ENCODE measurements at regions not wholly inside any gene's neighbourhood (a gene's known extent, or its start where the extent isn't known, plus 50 kb on each side); places are given as distances from the start of the nearest gene placed in this dataset.

DNA sequence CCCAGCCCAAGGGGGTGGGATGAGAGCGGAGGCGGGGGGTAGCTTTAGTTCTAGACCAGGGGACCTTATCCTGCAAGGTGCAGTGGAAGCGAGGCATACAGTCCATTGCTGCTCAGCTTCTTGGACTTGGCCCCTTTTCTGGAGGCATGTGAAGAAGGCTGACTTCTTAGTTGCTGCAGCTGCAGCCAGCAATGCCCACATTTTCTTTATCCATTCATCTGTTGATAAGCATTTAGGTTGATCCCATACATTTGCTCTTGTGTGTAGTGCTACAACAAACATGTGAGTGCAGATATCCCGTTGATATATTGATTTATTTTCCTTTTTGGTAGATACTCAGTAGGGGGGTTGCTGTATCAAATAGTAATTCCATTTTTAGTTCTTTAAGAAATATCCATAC lies 461.2 kb upstream of the IMPG1 start:
- no peak for DNase-seq (ENCODE audit: extremely low read depth, low read depth)
- TF ChIP-seq, protein P1, sequence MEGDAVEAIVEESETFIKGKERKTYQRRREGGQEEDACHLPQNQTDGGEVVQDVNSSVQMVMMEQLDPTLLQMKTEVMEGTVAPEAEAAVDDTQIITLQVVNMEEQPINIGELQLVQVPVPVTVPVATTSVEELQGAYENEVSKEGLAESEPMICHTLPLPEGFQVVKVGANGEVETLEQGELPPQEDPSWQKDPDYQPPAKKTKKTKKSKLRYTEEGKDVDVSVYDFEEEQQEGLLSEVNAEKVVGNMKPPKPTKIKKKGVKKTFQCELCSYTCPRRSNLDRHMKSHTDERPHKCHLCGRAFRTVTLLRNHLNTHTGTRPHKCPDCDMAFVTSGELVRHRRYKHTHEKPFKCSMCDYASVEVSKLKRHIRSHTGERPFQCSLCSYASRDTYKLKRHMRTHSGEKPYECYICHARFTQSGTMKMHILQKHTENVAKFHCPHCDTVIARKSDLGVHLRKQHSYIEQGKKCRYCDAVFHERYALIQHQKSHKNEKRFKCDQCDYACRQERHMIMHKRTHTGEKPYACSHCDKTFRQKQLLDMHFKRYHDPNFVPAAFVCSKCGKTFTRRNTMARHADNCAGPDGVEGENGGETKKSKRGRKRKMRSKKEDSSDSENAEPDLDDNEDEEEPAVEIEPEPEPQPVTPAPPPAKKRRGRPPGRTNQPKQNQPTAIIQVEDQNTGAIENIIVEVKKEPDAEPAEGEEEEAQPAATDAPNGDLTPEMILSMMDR (IDR thresholded peaks at IDR 0.05; ENCODE audit: low read depth, low read length) = no peak

DNA sequence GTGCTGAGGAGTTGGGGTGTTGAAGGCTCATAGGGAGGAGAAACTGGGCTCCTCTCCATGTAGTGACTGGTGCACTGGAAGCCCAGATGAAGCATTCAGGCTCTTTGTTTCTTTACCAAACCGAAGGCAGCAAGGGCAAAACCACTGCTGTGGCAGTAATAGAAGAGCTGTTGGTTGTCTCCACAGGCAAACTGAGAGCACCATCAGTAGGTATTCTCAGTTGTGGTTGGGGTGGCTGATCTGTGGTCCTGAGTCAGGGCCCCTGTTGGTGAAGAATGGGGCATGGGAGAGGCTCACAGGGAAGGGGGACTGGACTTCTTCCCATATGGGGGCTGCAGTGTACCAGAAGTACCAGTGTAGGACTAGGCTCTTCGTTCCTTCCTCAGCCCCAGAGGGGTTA lies 460.2 kb upstream of the IMPG1 start:
- TF ChIP-seq, protein P1 (IDR thresholded peaks at IDR 0.05; ENCODE audit: low read depth, low read length) = no peak
- DNase-seq (ENCODE audit: extremely low read depth, low read depth) = no peak

DNA sequence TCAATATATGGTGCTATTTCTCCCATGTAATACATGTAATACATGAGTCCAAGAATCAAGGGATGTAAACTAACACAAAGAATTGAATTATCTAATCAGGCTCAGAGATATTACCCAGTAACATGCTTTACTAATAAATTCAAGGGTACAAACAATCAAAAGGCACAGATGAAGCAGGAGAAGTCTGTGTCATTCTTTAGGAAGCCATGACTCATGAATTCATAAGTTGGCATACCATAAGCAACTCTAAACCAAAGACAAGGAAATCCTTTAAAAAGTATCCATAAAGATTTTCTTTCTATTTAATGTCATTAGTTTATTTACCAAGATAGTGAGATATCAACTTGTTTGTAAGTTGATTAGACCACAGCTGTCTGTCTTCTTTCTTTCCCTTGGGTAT lies 446.0 kb upstream of the IMPG1 start:
- DNase-seq (ENCODE audit: extremely low read depth, low read depth) = no peak
- TF ChIP-seq, protein P1 (IDR thresholded peaks at IDR 0.05; ENCODE audit: low read depth, low read length) = no peak

DNA sequence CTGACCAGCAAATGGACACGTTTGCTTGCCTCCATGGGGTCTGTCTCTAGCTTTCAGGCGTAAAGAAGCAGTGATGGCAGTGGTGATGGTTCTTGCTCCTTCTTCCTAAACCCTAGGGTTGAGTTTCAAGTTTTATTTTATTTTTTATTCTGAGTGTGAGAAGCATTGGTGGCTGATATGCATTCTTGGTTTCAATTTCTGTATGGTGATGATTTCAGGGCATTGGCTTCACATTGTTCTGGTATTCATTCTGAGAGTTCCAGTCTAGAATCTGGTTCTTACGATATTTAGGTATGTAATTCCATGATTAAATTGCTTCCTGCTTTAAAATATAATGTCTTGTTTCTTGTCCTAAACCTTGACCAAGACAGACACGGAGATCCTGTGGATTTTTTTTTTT lies 444.5 kb upstream of the IMPG1 start:
- TF ChIP-seq, protein P1 (IDR thresholded peaks at IDR 0.05; ENCODE audit: low read depth, low read length) = no peak
- DNase-seq (ENCODE audit: extremely low read depth, low read depth) = no peak

DNA sequence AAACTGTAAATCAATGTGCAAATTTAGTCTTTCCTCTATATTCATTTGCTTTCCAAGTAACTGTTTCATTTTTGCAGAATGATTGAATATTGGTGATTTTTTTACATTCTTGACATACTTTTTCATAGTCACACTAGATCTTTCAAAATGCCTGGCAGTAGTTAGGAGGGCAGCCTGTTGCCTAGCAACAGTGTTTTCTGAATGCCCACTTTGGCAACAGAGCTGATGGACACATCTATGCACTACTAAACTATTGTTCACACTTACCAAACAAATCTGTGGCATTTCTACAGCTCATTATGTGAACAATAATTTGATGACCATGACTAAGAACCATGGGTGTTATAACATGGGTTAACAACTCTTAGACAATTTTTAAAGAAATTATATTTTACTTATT lies 438.0 kb upstream of the IMPG1 start:
- no peak for DNase-seq (ENCODE audit: extremely low read depth, low read depth)
- TF ChIP-seq, protein P1 (IDR thresholded peaks at IDR 0.05; ENCODE audit: low read depth, low read length) = no peak

DNA sequence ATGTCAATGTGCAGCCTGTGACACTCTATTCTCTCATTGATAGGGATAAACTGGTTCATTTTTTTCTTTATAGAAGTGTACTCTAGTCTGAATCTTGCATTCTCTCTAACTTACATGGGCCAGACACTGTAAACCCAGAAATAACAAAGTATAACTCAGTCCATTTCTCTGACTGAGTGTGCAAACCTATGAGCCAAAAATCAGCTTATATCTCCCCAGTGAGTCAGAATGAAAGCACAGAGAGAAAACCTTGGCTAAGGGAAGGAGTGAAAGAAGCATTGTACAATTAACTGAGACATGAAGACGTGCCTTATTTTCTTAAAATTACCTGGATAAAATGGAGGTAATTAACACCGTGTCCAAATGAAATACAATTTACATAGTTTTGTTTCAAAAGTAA lies 436.9 kb upstream of the IMPG1 start:
- no peak for DNase-seq (ENCODE audit: extremely low read depth, low read depth)
- TF ChIP-seq, protein P1 (IDR thresholded peaks at IDR 0.05; ENCODE audit: low read depth, low read length) = no peak

DNA sequence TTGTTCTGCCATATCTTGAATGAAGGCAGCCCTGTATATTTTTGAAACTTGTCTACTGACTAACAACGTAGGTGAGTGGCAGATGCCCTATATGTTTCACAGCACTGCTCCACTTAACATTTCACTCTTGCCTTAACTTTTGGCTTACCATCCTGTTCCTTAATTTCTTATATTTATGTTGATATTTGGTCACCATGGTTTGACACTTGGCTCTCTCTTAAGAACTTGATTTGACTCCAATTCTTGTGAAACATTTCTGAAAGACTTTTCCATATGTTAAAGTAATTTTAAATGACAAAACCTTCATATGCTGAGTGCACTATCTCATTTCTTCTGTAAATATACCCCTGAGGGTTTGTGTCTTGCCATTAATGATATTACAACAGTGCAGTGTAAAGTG lies 434.3 kb upstream of the IMPG1 start:
- DNase-seq (ENCODE audit: extremely low read depth, low read depth) = no peak
- TF ChIP-seq, protein P1 (IDR thresholded peaks at IDR 0.05; ENCODE audit: low read depth, low read length) = no peak

Measured in AG09319 (cell line).